CD14-positive monocyte (primary cell): ENCODE measurements at regions not wholly inside any gene's neighbourhood (a gene's known extent, or its start where the extent isn't known, plus 50 kb on each side); places are given as distances from the start of the nearest gene placed in this dataset.

Source experiments
- DNase-seq, 3 donors: peaks; one replicate each; pipeline ENCODE4 v3.0.0-alpha.2; 2011 to 2022
- H2AFZ ChIP-seq: 2 replicates; pipeline ENCODE4 v1.6.0; 2012; ENCODE audit warnings: mild to moderate bottlenecking, low read depth, low read length, inconsistent platforms; ENCODE audit not compliant: insufficient read depth, poor library complexity, severe bottlenecking
- H3K27ac ChIP-seq, 2 donors: 1 replicate in 1 of 2; 2 replicates in 1 of 2; pipeline ENCODE4 v1.5.1; 2012 to 2013; ENCODE audit warnings: low read length in 2 of 2, control low read depth in 1 of 2, inconsistent platforms in 1 of 2, low read depth in 1 of 2, mild to moderate bottlenecking in 1 of 2
- H3K27me3 ChIP-seq, 2 donors: one replicate each; pipeline versions ENCODE4 v1.6.0 to v1.6.1; 2011 to 2013; ENCODE audit warnings: low read length in 2 of 2; ENCODE audit not compliant: control insufficient read depth in 2 of 2, insufficient read depth in 2 of 2
- H3K36me3 ChIP-seq, 2 donors: replicated peaks in 1 of 2; 1 replicate in 1 of 2; 2 replicates in 1 of 2; pipeline versions ENCODE4 v1.5.1 to v1.6.1; 2012 to 2013; ENCODE audit warnings: low read length in 2 of 2, control low read depth in 1 of 2, inconsistent platforms in 1 of 2, mild to moderate bottlenecking in 1 of 2; ENCODE audit not compliant: insufficient read depth in 2 of 2, control insufficient read depth in 1 of 2
- H3K4me1 ChIP-seq, 2 donors: 1 replicate in 1 of 2; 2 replicates in 1 of 2; pipeline versions ENCODE4 v1.5.1 to v1.6.1; 2012 to 2013; ENCODE audit warnings: low read length in 2 of 2, control low read depth in 1 of 2, inconsistent platforms in 1 of 2, mild to moderate bottlenecking in 1 of 2, moderate library complexity in 1 of 2; ENCODE audit not compliant: insufficient read depth in 2 of 2, control insufficient read depth in 1 of 2
- H3K4me2 ChIP-seq: replicated peaks from 2 replicates; pipeline ENCODE3; 2012; ENCODE audit warnings: low read length, moderate library complexity, mild to moderate bottlenecking; ENCODE audit not compliant: poor library complexity, severe bottlenecking; ENCODE audit errors: extremely low read depth
- H3K4me3 ChIP-seq, 3 experiments: fragments of 200-600 bp in 1 of 3; sonication (generic) in 1 of 3; replicated peaks in 1 of 3; 1 replicate in 2 of 3; 2 replicates in 1 of 3; pipeline ENCODE4 v1.5.1; 2011 to 2013; ENCODE audit warnings: low read length in 3 of 3, mild to moderate bottlenecking in 3 of 3, control low read depth in 2 of 3, low read depth in 2 of 3, inconsistent platforms in 1 of 3, moderate library complexity in 1 of 3
- H3K79me2 ChIP-seq: 2 replicates; pipeline ENCODE4 v1.6.0; 2012; ENCODE audit warnings: mild to moderate bottlenecking, control low read depth, inconsistent platforms, low read length, moderate library complexity; ENCODE audit not compliant: insufficient read depth
- H3K9ac ChIP-seq: 2 replicates; pipeline ENCODE4 v1.6.0; 2017; ENCODE audit warnings: low read length, mild to moderate bottlenecking; ENCODE audit not compliant: insufficient read depth, poor library complexity, severe bottlenecking
- H3K9me3 ChIP-seq, 2 donors: replicated peaks in 1 of 2; 1 replicate in 1 of 2; 2 replicates in 1 of 2; pipeline versions ENCODE4 v1.5.1 to v1.6.1; 2012 to 2013; ENCODE audit warnings: low read length in 2 of 2, control low read depth in 1 of 2; ENCODE audit not compliant: control insufficient read depth in 1 of 2, insufficient read depth in 1 of 2
- H4K20me1 ChIP-seq: 2 replicates; pipeline ENCODE4 v1.6.0; 2012; ENCODE audit warnings: mild to moderate bottlenecking, low read length, control low read depth, moderate library complexity; ENCODE audit not compliant: insufficient read depth
- H3K27ac Mint-ChIP-seq, 7 donors: one replicate each; pipeline ENCODE4 v1.8.0; 2020; ENCODE audit warnings: mild to moderate bottlenecking in 7 of 7, mixed read lengths in 7 of 7, moderate library complexity in 6 of 7, inconsistent platforms in 2 of 7
- H3K27me3 Mint-ChIP-seq, 3 donors: one replicate each; pipeline ENCODE4 v1.8.0; 2021 to 2022; ENCODE audit warnings: low read depth in 3 of 3, mild to moderate bottlenecking in 3 of 3, mixed read lengths in 3 of 3, moderate library complexity in 3 of 3, inconsistent platforms in 1 of 3
- H3K36me3 Mint-ChIP-seq, 2 donors: one replicate each; pipeline ENCODE4 v1.8.0; 2020; ENCODE audit warnings: mixed read lengths in 2 of 2, inconsistent platforms in 1 of 2, mild to moderate bottlenecking in 1 of 2
- H3K4me1 Mint-ChIP-seq: one replicate; pipeline ENCODE4 v1.8.0; 2020; ENCODE audit warnings: mild to moderate bottlenecking, mixed read lengths
- H3K4me3 Mint-ChIP-seq, 2 donors: one replicate each; pipeline ENCODE4 v1.8.0; 2020; ENCODE audit warnings: mild to moderate bottlenecking in 2 of 2, mixed read lengths in 2 of 2, moderate library complexity in 1 of 2
- H3K9me3 Mint-ChIP-seq, 7 donors: one replicate each; pipeline ENCODE4 v1.8.0; 2020 to 2022; ENCODE audit warnings: mixed read lengths in 7 of 7, mild to moderate bottlenecking in 6 of 7, moderate library complexity in 6 of 7, inconsistent platforms in 2 of 7
- CTCF ChIP-seq: fragments of 200-600 bp; IDR thresholded peaks from one replicate; pipeline ENCODE4 v1.8.0; 2022; ENCODE audit warnings: antibody characterized with exemption, mild to moderate bottlenecking
- WGBS: methylation state at CpG from one replicate; pipeline ENCODE4 v1.1.5; 2013; ENCODE audit warnings: missing lambda C conversion rate; ENCODE audit not compliant: insufficient coverage; 5-methylcytosine and 5-hydroxymethylcytosine counted together
- intact Hi-C, 2 donors: fragments of 100-400 bp; cut with micrococcal nuclease; formaldehyde crosslinking; loops; one replicate each; pipeline versions ENCODE4 v1.15.0 to v1.15.1; 2023

DNA sequence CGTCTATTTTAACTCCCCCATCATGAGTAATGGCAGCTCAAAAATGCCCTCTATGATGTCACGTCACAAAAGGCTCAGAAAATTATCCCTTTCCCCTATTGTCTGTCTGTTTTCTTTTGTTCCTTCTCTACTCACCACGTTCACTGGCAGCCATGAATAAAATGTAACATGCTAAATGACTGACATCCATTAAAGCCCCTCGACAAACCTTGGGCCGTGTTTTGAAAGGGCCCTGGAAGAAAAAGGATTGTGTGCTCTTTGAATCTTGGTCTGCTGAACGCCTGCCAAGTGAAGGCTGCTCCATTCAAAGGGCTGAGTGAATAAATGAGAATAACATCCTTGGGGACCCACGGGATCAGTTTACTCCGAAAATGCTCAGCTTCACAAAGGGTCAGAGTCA, 118.7 kb downstream of the RPS12 start:
- H4K20me1 ChIP-seq: no peaks in the 10 kb centered on the region
- 73% methylated on average over 3 of the region's 8 CpGs for WGBS
- no peak overlapping the region for H3K4me3 ChIP-seq
- intact Hi-C loops: no loop called here
- H3K79me2 ChIP-seq: no peaks in the 10 kb centered on the region
- no peak for TF ChIP-seq CTCF
- Mint-ChIP-seq H3K4me3 (no peak overlapping the region), H3K36me3 (no peaks in the 10 kb centered on the region), H3K27ac (no peak overlapping the region), H3K4me1 (no peaks in the 10 kb centered on the region), H3K27me3 (peaks cover 0 to 7% (median 2%) of the 10 kb centered on the region in 3 donors), H3K9me3 (peaks cover 0 to 3% (median 0%) of the 10 kb centered on the region in 7 donors)
- no peak overlapping the region for H3K4me2 ChIP-seq
- H3K4me1 ChIP-seq: no peaks in the 10 kb centered on the region
- H3K36me3 ChIP-seq: no peaks in the 10 kb centered on the region
- H3K27me3 ChIP-seq: no peaks in the 10 kb centered on the region
- H3K27ac ChIP-seq: no peak overlapping the region
- no peak overlapping the region for H2AFZ ChIP-seq
- no peak overlapping the region for H3K9ac ChIP-seq
- DNase-seq: no peak
- H3K9me3 ChIP-seq: no peaks in the 10 kb centered on the region

DNA sequence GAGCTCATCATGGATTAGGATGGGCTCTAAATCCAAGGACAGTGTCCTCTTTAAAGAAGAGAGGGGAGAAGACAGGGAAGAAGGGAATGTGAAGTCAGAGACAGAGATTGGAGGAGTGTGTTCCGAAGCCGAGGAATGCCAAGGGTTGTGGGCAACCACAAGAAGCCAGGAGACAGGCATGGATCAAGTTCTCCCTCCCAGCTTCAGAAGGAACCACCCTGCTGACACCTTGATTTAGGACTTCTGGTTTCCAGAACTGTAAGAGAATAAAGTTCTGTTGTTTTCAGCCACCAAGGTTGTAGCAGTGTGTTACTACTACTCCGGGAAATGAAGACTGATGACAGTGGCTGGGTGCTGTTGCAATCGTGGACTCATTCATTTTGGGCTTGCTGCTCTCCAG, 120.1 kb downstream of the RPS12 start:
- H3K27me3 ChIP-seq: no peaks in the 10 kb centered on the region
- intact Hi-C loops: no loop called here
- H3K9ac ChIP-seq: no peak overlapping the region
- H3K27ac ChIP-seq: no peak overlapping the region
- peaks cover 0 to 7% (median 2%) of the 10 kb centered on the region in 3 donors for H3K27me3 Mint-ChIP-seq
- H3K4me3 Mint-ChIP-seq: no peak overlapping the region
- 0% methylated on average over 2 of the region's 4 CpGs for WGBS
- DNase-seq: no peak
- no peaks in the 10 kb centered on the region for H3K79me2 ChIP-seq
- no peak overlapping the region for H2AFZ ChIP-seq
- no peak overlapping the region for H3K4me2 ChIP-seq
- no peaks in the 10 kb centered on the region for H3K4me1 ChIP-seq
- H3K36me3 ChIP-seq: no peaks in the 10 kb centered on the region
- TF ChIP-seq CTCF: no peak
- H3K27ac Mint-ChIP-seq: no peak overlapping the region
- H3K36me3 Mint-ChIP-seq: no peaks in the 10 kb centered on the region
- no peaks in the 10 kb centered on the region for H3K9me3 ChIP-seq
- peaks cover 0 to 1% (median 0%) of the 10 kb centered on the region in 7 donors for H3K9me3 Mint-ChIP-seq
- no peak overlapping the region for H3K4me3 ChIP-seq
- no peaks in the 10 kb centered on the region for H3K4me1 Mint-ChIP-seq
- H4K20me1 ChIP-seq: no peaks in the 10 kb centered on the region
